ENCODE measurements at regions not wholly inside any gene's neighbourhood (a gene's known extent, or its start where the extent isn't known, plus 50 kb on each side); places are given as distances from the start of the nearest gene placed in this dataset.

DNA sequence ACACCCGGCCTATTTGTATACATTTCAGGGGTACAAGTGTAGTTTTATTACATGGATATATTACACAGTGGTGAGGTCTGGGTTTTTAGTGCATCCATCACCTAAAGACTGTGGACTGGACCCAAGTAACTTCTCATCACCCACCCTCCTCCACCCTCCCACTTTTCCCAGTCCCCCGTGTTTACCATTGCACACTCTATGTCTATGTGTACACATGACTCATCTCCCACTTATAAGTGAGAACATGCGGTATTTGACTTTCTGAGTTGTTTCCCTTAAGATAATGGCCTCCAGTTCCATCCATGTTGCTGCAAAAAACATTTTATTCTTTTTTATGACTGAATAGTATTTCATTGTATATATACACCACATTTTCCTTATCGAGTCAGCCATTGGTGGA, 98.9 kb upstream of the WAC start:
- DNase-seq (ENCODE audit: low spot score): no peak
- ATAC-seq (ENCODE audit: low FRiP score): no peak
- TF ChIP-seq CTCF (IDR thresholded peaks at IDR 0.05): no peak

- TF ChIP-seq CTCF (IDR thresholded peaks at IDR 0.05): no peak
- no peak for ATAC-seq (ENCODE audit: low FRiP score)
These were observed 90.5 kb upstream of the WAC start for GRCh38 chr10:28442403-28442802.

GRCh38 chr10:28444031-28444430, 88.9 kb upstream of the WAC start:
- ATAC-seq (ENCODE audit: low FRiP score): no peak
- no peak for TF ChIP-seq CTCF (IDR thresholded peaks at IDR 0.05)
- no peak for DNase-seq (ENCODE audit: low spot score)

More at GRCh38 chr10:28442403-28442802, 90.5 kb upstream of the WAC start:
- DNase-seq (ENCODE audit: low spot score): no peak

GRCh38 chr10:28445516-28445915, 87.4 kb upstream of the WAC start:
- no peak for DNase-seq (ENCODE audit: low spot score)
- no peak for TF ChIP-seq CTCF (IDR thresholded peaks at IDR 0.05)
- no peak for ATAC-seq (ENCODE audit: low FRiP score)

DNA sequence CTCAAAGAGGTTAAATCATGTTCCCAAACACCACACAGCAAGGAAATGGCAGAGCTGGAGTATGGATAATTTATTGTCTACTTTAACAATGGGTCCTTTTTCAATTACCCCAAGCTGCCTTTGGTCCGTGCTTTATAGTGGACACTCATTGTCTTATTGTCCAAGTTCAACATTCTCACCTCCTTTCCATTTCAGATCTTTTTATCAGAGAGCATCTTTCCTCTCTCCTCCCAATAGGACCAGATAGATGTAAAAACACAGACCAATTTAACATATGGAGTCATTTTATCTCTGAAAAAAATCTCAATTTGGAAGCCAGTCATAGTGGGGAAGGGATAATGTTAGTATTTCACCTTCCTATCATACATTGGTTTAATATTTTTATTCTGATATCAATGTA, 83.5 kb upstream of the WAC start:
- no peak for DNase-seq (ENCODE audit: low spot score)
- TF ChIP-seq CTCF (IDR thresholded peaks at IDR 0.05): no peak
- ATAC-seq (ENCODE audit: low FRiP score): no peak

GRCh38 chr10:28449926-28450325, 83.0 kb upstream of the WAC start:
- no peak for DNase-seq (ENCODE audit: low spot score)
- TF ChIP-seq CTCF (IDR thresholded peaks at IDR 0.05): no peak
- no peak for ATAC-seq (ENCODE audit: low FRiP score)

DNA sequence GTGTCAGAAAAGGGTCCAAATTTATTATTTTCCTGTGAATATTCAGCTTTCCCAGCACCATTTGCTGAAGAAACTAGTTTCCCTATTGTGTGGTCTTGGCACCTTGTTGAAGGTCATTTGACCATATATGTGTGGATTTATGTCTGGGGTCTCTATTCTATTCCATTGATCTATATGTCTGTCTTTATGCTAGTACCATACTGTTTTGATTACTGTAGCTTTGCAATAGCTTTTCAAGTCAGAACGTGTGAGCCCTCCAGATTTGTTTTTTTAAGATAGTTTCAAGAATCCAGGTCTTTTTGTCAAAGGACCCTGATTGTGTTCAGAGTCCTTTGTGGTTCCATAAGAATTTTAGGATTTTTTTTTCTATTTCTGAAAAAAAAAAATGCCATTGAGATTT, 79.0 kb upstream of the WAC start:
- TF ChIP-seq CTCF (IDR thresholded peaks at IDR 0.05): no peak
- ATAC-seq (ENCODE audit: low FRiP score) (no peak), DNase-seq (ENCODE audit: low spot score) (no peak)

Measured in omental fat pad (tissue), 3 donors.